GM20000 (cell line): ENCODE measurements at regions not wholly inside any gene's neighbourhood (a gene's known extent, or its start where the extent isn't known, plus 50 kb on each side); places are given as distances from the start of the nearest gene placed in this dataset.

Source experiments
- DNase-seq: peaks from one replicate; pipeline ENCODE4 v3.0.0; 2012; ENCODE audit warnings: low spot score
- TF ChIP-seq, protein P1 (sequence below): IDR thresholded peaks from 2 replicates; pipeline ENCODE4 v1.5.1; 2012; ENCODE audit warnings: mild to moderate bottlenecking, control low read depth; ENCODE audit errors: extremely low read depth, missing control alignments

DNA sequence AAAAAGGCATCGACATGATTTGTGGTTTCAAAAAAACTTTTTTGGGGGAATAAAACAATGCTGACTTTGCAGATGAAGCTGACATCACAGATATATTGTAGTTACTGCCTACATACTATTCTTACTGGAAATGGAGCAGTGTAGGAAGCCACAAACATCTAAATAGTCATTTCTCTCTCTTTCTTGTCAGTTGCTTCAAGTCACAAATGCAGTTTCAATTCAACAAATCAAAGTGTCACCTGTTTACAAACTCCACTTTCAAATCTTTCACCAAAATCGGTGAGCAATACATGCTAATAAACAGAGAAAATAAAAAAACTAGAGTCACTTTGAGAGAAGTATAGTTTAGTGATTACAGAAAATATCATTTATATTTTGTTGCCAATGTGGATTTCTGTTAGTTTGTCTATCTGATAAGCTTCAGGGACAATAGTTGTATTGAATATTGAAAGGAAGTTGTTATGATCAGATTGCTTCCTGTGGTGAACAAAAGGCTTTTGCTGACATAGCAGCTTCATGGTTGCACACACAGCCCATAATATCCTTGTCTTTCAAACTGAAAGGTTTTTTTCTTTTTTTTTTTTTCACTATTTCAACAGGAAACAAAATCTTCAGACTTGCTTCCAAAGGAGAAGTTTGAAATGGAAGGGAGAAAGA, 49.7 kb upstream of the PTPN13 start:
- peak; percentile 32 for DNase-seq
- TF ChIP-seq, protein P1, sequence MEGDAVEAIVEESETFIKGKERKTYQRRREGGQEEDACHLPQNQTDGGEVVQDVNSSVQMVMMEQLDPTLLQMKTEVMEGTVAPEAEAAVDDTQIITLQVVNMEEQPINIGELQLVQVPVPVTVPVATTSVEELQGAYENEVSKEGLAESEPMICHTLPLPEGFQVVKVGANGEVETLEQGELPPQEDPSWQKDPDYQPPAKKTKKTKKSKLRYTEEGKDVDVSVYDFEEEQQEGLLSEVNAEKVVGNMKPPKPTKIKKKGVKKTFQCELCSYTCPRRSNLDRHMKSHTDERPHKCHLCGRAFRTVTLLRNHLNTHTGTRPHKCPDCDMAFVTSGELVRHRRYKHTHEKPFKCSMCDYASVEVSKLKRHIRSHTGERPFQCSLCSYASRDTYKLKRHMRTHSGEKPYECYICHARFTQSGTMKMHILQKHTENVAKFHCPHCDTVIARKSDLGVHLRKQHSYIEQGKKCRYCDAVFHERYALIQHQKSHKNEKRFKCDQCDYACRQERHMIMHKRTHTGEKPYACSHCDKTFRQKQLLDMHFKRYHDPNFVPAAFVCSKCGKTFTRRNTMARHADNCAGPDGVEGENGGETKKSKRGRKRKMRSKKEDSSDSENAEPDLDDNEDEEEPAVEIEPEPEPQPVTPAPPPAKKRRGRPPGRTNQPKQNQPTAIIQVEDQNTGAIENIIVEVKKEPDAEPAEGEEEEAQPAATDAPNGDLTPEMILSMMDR, result no peak
